Gastrocnemius medialis (tissue), 4 donors: ENCODE measurements at regions not wholly inside any gene's neighbourhood (a gene's known extent, or its start where the extent isn't known, plus 50 kb on each side); places are given as distances from the start of the nearest gene placed in this dataset.
A peak's percentile ranks its signal among the peaks of the same experiment; 100 is the strongest.

Source experiments
- ATAC-seq, 2 donors: fragments of 150-250 bp; one replicate each; pipeline ENCODE4 v1.9.1; 2016
- DNase-seq, 2 donors: peaks; one replicate each; pipeline ENCODE4 v3.0.0-alpha.2; 2019
- H3K27ac ChIP-seq, 4 donors: fragments of 200-600 bp; sonication (generic); 1 replicate in 1 of 4; 2 replicates in 3 of 4; pipeline ENCODE4 v1.5.1; 2016 to 2018; ENCODE audit warnings: mild to moderate bottlenecking in 2 of 4, moderate library complexity in 1 of 4
- H3K27me3 ChIP-seq, 3 donors: fragments of 200-600 bp; sonication (generic) in 2 of 3; 1 replicate in 1 of 3; 2 replicates in 2 of 3; pipeline versions ENCODE4 v1.5.1 to v1.6.0; 2016 to 2019; ENCODE audit warnings: mild to moderate bottlenecking in 1 of 3, moderate library complexity in 1 of 3
- H3K36me3 ChIP-seq, 2 donors: fragments of 200-600 bp; sonication (generic) in 1 of 2; one replicate each; pipeline ENCODE4 v1.5.1; 2017 to 2018
- H3K4me1 ChIP-seq, 2 donors: fragments of 200-600 bp; sonication (generic) in 1 of 2; one replicate each; pipeline ENCODE4 v1.5.1; 2016 to 2017; ENCODE audit warnings: mild to moderate bottlenecking in 2 of 2
- H3K4me3 ChIP-seq, 4 donors: fragments of 200-600 bp; sonication (generic) in 3 of 4; 1 replicate in 1 of 4; 2 replicates in 3 of 4; pipeline ENCODE4 v1.5.1; 2016 to 2019; ENCODE audit warnings: mild to moderate bottlenecking in 2 of 4
- H3K9me3 ChIP-seq, 3 donors: fragments of 200-600 bp; sonication (generic) in 2 of 3; 1 replicate in 1 of 3; 2 replicates in 2 of 3; pipeline ENCODE4 v1.5.1; 2016 to 2019
- POLR2A ChIP-seq, 2 donors: fragments of 450-650 bp; IDR thresholded peaks; one replicate each; pipeline ENCODE4 v1.6.1; 2017; ENCODE audit warnings: antibody characterized with exemption in 2 of 2, mild to moderate bottlenecking in 2 of 2, moderate library complexity in 2 of 2
- in situ Hi-C, 4 donors: fragments of 200-750 bp; cut with MboI; loops; one replicate each; pipeline versions ENCODE4 v1.15.0 to v1.8.0; 2017; ENCODE audit warnings: low sequenced_read_pairs in 4 of 4
- intact Hi-C: fragments of 100-400 bp; cut with DNase I; formaldehyde crosslinking; loops from one replicate; pipeline ENCODE4 v1.15.1; 2023; ENCODE audit warnings: low total_unique reads
- TF ChIP-seq, protein P1 (sequence below), 5 experiments: fragments of 450-650 bp in 3 of 5; fragments of 200-600 bp in 2 of 5; sonication (generic) in 2 of 5; IDR thresholded peaks in 4 of 5; conservative IDR thresholded peaks in 1 of 5; 1 replicate in 4 of 5; 2 replicates in 1 of 5; pipeline ENCODE4 v1.5.1; 2016 to 2019; ENCODE audit warnings: antibody characterized with exemption in 5 of 5, mild to moderate bottlenecking in 3 of 5, moderate library complexity in 3 of 5

DNA sequence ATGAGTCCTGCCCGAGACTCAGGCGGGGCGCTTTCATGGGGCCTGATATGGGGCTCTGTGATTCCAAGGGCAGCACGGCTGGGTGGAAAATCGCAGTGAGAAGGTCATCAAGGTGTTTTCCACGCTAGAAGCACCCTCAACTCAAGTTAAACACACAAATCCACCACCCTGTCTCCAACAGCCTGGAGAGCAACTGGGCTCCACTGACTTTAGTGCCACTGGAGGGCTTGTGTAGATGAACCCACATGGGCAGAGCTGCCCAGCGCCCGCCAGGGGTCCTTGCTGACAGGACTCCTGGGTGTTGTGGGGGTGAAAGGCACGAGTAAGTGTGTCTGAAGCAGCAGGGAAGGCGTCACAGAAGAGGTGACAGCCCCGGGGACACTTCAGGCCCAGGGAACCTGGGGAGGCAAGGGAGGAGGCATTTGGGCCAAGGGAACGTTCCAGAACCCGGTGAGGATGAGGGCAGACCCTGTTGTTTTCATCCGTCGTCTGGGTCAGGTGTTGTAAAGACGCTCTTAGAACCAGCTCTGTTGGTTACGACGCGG lies 51.8 kb upstream of the CTDP1 start:
- ATAC-seq (no peak), DNase-seq (peak in 1 of 2 donors; percentile 3)
- Histone ChIP-seq H3K27ac (no peak overlapping the region), H3K9me3 (no peaks in the 10 kb centered on the region), H3K4me1 (no peaks in the 10 kb centered on the region), H3K36me3 (no peaks in the 10 kb centered on the region), H3K4me3 (no peak overlapping the region), H3K27me3 (peaks cover 0 to 12% (median 0%) of the 10 kb centered on the region in 3 donors)
- intact Hi-C loops (no loop called here), in situ Hi-C loops (loop anchor here in 1 of 4 donors (25.0 kb wide), 1 partner anchor 91 kb away; no protein-coding TSS in a partner anchor)
- TF ChIP-seq POLR2A (IDR thresholded peaks at IDR 0.05), result no peak
- TF ChIP-seq, protein P1, sequence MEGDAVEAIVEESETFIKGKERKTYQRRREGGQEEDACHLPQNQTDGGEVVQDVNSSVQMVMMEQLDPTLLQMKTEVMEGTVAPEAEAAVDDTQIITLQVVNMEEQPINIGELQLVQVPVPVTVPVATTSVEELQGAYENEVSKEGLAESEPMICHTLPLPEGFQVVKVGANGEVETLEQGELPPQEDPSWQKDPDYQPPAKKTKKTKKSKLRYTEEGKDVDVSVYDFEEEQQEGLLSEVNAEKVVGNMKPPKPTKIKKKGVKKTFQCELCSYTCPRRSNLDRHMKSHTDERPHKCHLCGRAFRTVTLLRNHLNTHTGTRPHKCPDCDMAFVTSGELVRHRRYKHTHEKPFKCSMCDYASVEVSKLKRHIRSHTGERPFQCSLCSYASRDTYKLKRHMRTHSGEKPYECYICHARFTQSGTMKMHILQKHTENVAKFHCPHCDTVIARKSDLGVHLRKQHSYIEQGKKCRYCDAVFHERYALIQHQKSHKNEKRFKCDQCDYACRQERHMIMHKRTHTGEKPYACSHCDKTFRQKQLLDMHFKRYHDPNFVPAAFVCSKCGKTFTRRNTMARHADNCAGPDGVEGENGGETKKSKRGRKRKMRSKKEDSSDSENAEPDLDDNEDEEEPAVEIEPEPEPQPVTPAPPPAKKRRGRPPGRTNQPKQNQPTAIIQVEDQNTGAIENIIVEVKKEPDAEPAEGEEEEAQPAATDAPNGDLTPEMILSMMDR (IDR thresholded peaks at IDR 0.05 in 4 of 5, conservative IDR thresholded peaks at IDR 0.05 in 1 of 5), result no peak

DNA sequence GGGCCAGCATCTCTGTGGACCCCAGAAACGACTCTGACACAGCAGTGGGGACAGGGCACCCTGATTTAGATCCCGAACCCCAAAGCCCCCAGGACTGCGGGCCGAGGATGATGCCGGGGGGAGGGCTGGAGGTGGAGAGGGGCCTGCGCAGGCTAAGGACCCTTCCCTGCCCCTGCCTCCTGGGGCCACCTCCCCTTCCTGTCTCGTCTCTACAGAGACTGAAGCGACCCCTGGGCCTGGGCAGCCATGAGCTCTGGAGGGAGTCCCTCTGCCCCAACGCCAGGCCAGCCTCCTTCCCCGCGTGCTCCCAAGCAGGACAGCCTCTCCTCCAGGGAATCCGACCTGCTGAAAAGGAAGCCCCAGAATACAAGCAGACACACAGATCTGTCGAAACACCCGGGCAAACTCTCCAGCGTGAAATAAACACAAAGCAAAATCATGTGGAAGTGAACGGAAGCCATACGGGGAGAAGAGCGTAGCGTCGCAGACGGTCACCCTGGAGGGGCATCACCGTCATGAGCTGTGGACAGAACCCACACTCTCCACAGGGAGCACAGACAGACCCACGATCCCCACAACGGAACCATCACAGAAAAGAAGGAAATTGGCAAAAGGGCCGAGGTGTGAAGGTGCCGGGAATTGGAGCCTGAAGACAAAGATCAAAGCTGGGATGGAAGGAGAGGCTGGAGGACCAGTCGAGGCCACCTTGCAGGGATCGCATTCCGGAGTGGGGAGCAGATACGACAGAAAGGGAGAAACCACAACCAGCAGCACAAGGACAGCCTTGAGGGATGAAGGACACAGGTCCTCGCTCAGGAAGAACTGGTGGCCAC lies 51.0 kb upstream of the CTDP1 start:
- intact Hi-C loops (no loop called here), in situ Hi-C loops (loop anchor here in 1 of 4 donors (25.0 kb wide), 1 partner anchor 91 kb away; no protein-coding TSS in a partner anchor)
- H3K27me3 ChIP-seq, result peaks cover 0 to 12% (median 0%) of the 10 kb centered on the region in 3 donors
- ATAC-seq (no peak), DNase-seq (no peak)
- H3K36me3 ChIP-seq, result no peaks in the 10 kb centered on the region
- TF ChIP-seq, protein P1 (IDR thresholded peaks at IDR 0.05 in 4 of 5, conservative IDR thresholded peaks at IDR 0.05 in 1 of 5), result no peak
- no peak for TF ChIP-seq POLR2A (IDR thresholded peaks at IDR 0.05)
- no peak overlapping the region for H3K4me3 ChIP-seq
- no peaks in the 10 kb centered on the region for H3K4me1 ChIP-seq
- H3K27ac ChIP-seq, result no peak overlapping the region
- no peaks in the 10 kb centered on the region for H3K9me3 ChIP-seq

DNA sequence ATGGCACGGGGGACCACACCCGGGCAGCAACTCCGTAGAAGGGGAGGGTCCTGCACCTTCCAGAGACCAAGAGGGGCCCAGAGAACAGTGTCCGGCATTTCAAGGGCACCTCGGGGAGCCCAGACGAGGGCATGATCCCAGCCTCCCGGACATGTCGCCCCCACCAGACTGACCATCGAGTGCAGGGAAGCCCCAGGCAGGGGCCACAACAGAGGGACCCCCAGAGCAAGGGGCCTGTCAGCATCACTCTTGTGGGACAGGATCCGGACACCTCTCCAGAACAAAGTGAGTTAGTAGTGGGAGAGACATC lies 50.4 kb upstream of the CTDP1 start:
- no peak for DNase-seq
- intact Hi-C loops, result no loop called here
- Histone ChIP-seq H3K4me1 (no peaks in the 10 kb centered on the region), H3K9me3 (no peaks in the 10 kb centered on the region), H3K27ac (no peak overlapping the region), H3K4me3 (no peak overlapping the region), H3K27me3 (peaks cover 0 to 9% (median 0%) of the 10 kb centered on the region in 3 donors), H3K36me3 (no peaks in the 10 kb centered on the region)
- in situ Hi-C loops, result loop anchor here in 1 of 4 donors (25.0 kb wide), 1 partner anchor 92 kb away; no protein-coding TSS in a partner anchor
- TF ChIP-seq, protein P1 (IDR thresholded peaks at IDR 0.05 in 4 of 5, conservative IDR thresholded peaks at IDR 0.05 in 1 of 5), result no peak
- no peak for TF ChIP-seq POLR2A (IDR thresholded peaks at IDR 0.05)
- no peak for ATAC-seq

DNA sequence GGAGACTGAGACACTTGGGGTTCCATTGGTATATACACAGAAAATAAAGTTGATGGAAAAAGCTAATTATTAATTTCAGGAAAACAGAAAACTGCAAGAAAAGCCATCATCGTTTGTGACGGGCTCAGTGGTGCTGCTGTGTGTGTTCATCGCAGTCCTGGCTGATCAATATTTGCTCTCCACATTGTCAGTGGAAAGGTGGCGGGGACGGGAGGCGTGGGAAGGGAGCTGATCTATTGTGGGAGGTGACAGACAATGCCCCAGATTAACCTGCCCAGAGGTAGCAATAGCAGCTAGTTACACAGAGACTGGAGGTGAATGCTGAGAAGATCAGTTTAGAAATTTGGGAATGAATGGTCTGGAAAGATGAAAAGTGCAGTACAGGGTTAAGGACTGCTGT lies 50.0 kb upstream of the CTDP1 start:
- DNase-seq, result no peak
- peaks cover 0 to 9% (median 0%) of the 10 kb centered on the region in 3 donors for H3K27me3 ChIP-seq

More for the DNA sequence above, 50.0 kb upstream of the CTDP1 start:
- Histone ChIP-seq H3K27ac (no peak overlapping the region), H3K9me3 (no peaks in the 10 kb centered on the region), H3K4me3 (no peak overlapping the region), H3K36me3 (no peaks in the 10 kb centered on the region), H3K4me1 (no peaks in the 10 kb centered on the region)
- intact Hi-C loops, result no loop called here
- TF ChIP-seq POLR2A (IDR thresholded peaks at IDR 0.05), result no peak
- TF ChIP-seq, protein P1 (IDR thresholded peaks at IDR 0.05 in 4 of 5, conservative IDR thresholded peaks at IDR 0.05 in 1 of 5), result no peak
- no peak for ATAC-seq
- in situ Hi-C loops, result loop anchor here in 1 of 4 donors (25.0 kb wide), 1 partner anchor 92 kb away; no protein-coding TSS in a partner anchor
